Kidney (tissue), 13 donors: ENCODE measurements at regions not wholly inside any gene's neighbourhood (a gene's known extent, or its start where the extent isn't known, plus 50 kb on each side); places are given as distances from the start of the nearest gene placed in this dataset.

ENCODE experiments used
- DNase-seq, 5 donors: peaks; one replicate each; pipeline ENCODE4 v3.0.0-alpha.2; 2013 to 2020
- FAIRE-seq: peaks from 2 replicates; lab custom pipeline; 2012; peaks lifted over from hg19 to GRCh38; lab: Jason Lieb, UNC
- H3K27ac ChIP-seq, 2 donors: one replicate each; pipeline ENCODE4 v1.7.0; 2013; ENCODE audit warnings: low read depth in 2 of 2, low read length in 2 of 2, inconsistent platforms in 1 of 2
- H3K27me3 ChIP-seq: one replicate; pipeline ENCODE4 v1.7.1; 2013; ENCODE audit warnings: low read length, inconsistent platforms; ENCODE audit not compliant: control insufficient read depth, insufficient read depth
- H3K36me3 ChIP-seq, 3 donors: one replicate each; pipeline versions ENCODE4 v1.7.0 to v1.7.1; 2013; ENCODE audit warnings: low read length in 3 of 3, control low read depth in 1 of 3, inconsistent platforms in 1 of 3; ENCODE audit not compliant: insufficient read depth in 3 of 3, control insufficient read depth in 2 of 3
- H3K4me1 ChIP-seq, 3 donors: one replicate each; pipeline versions ENCODE4 v1.7.0 to v1.7.1; 2013; ENCODE audit warnings: low read length in 3 of 3, inconsistent platforms in 1 of 3, low read depth in 1 of 3; ENCODE audit not compliant: control insufficient read depth in 2 of 3, insufficient read depth in 2 of 3
- H3K4me3 ChIP-seq, 3 donors: one replicate each; pipeline versions ENCODE4 v1.7.0 to v1.8.1; 2013; ENCODE audit warnings: low read length in 3 of 3, control low read depth in 1 of 3, inconsistent platforms in 1 of 3
- H3K9ac ChIP-seq, 3 donors: one replicate each; pipeline versions ENCODE4 v1.7.0 to v1.7.1; 2013; ENCODE audit warnings: low read length in 3 of 3, control low read depth in 1 of 3, inconsistent platforms in 1 of 3
- H3K9me3 ChIP-seq, 3 donors: one replicate each; pipeline versions ENCODE4 v1.7.0 to v1.7.1; 2013; ENCODE audit warnings: low read length in 3 of 3, control low read depth in 1 of 3, inconsistent platforms in 1 of 3; ENCODE audit not compliant: control insufficient read depth in 2 of 3, insufficient read depth in 1 of 3
- intact Hi-C: fragments of 100-400 bp; cut with DNase I; formaldehyde crosslinking; loops from one replicate; pipeline ENCODE4 v1.11.1; 2022
- TF ChIP-seq, protein P1 (sequence below): IDR thresholded peaks from 3 replicates; pipeline ENCODE4 v1.5.1; 2012; ENCODE audit warnings: mild to moderate bottlenecking, moderate library complexity, borderline replicate concordance; ENCODE audit not compliant: insufficient read depth; ENCODE audit errors: extremely low read depth
- donor health status: control.
- donor health status: control.
- donor health status: control.
- donor health status: control.
- donor health status: control.
- donor health status: DM: yes; HTN: yes; CAD: no.
- donor health status: Normal renal cell carcinoma (clear cell type).

- H3K36me3 ChIP-seq: no peaks in the 10 kb centered on the region
- H3K9me3 ChIP-seq: no peaks in the 10 kb centered on the region
- H3K9ac ChIP-seq: no peak overlapping the region
- H3K4me1 ChIP-seq: peaks cover 0 to 11% (median 0%) of the 10 kb centered on the region in 3 donors
- intact Hi-C loops: no loop called here
- H3K27me3 ChIP-seq: no peaks in the 10 kb centered on the region
- FAIRE-seq: no peak
- TF ChIP-seq, protein P1, sequence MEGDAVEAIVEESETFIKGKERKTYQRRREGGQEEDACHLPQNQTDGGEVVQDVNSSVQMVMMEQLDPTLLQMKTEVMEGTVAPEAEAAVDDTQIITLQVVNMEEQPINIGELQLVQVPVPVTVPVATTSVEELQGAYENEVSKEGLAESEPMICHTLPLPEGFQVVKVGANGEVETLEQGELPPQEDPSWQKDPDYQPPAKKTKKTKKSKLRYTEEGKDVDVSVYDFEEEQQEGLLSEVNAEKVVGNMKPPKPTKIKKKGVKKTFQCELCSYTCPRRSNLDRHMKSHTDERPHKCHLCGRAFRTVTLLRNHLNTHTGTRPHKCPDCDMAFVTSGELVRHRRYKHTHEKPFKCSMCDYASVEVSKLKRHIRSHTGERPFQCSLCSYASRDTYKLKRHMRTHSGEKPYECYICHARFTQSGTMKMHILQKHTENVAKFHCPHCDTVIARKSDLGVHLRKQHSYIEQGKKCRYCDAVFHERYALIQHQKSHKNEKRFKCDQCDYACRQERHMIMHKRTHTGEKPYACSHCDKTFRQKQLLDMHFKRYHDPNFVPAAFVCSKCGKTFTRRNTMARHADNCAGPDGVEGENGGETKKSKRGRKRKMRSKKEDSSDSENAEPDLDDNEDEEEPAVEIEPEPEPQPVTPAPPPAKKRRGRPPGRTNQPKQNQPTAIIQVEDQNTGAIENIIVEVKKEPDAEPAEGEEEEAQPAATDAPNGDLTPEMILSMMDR: no peak
- no peak overlapping the region for H3K4me3 ChIP-seq
- no peak overlapping the region for H3K27ac ChIP-seq
- DNase-seq: no peak
Measured at GRCh38 chr1:234896477-234897389, 231.9 kb downstream of the TOMM20 start.

- H3K9me3 ChIP-seq: no peaks in the 10 kb centered on the region
- no peaks in the 10 kb centered on the region for H3K27me3 ChIP-seq
- peak in 1 of 5 donors; percentile 63 for DNase-seq
- H3K36me3 ChIP-seq: no peaks in the 10 kb centered on the region
- no peak overlapping the region for H3K27ac ChIP-seq
- peaks cover 0 to 4% (median 0%) of the 10 kb centered on the region in 3 donors for H3K4me1 ChIP-seq
- intact Hi-C loops: no loop called here
- no peak overlapping the region for H3K9ac ChIP-seq
- H3K4me3 ChIP-seq: no peak overlapping the region
- TF ChIP-seq, protein P1: no peak
- no peak for FAIRE-seq
Measured at GRCh38 chr1:234893725-234894630, 234.7 kb downstream of the TOMM20 start.

DNA sequence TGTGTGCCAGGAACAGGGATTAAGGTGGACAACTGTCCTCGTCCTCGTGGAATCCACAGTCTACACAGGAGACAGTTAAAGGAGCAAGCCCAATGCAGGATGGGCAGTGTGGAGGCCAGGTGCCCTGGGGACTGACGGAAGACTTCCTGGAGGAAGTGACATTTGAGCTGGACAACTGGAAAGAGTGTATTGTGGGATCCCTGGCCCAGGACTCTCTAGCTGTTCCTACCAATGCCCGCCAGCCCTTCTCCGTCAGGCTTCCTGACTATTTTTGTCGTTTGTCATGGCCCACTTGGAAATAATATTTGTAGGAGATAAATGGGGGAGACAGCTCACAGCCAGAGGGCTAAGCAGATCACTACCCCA, 235.3 kb downstream of the TOMM20 start:
- no peak overlapping the region for H3K9ac ChIP-seq
- FAIRE-seq: no peak

More for the DNA sequence above, 235.3 kb downstream of the TOMM20 start:
- H3K9me3 ChIP-seq: no peaks in the 10 kb centered on the region
- DNase-seq: no peak
- no peaks in the 10 kb centered on the region for H3K36me3 ChIP-seq
- TF ChIP-seq, protein P1: no peak
- H3K27me3 ChIP-seq: no peaks in the 10 kb centered on the region
- H3K4me1 ChIP-seq: peaks cover 0 to 2% (median 0%) of the 10 kb centered on the region in 3 donors
- no peak overlapping the region for H3K4me3 ChIP-seq
- intact Hi-C loops: no loop called here
- H3K27ac ChIP-seq: no peak overlapping the region
